ENCODE measurements at regions not wholly inside any gene's neighbourhood (a gene's known extent, or its start where the extent isn't known, plus 50 kb on each side); places are given as distances from the start of the nearest gene placed in this dataset.

DNA sequence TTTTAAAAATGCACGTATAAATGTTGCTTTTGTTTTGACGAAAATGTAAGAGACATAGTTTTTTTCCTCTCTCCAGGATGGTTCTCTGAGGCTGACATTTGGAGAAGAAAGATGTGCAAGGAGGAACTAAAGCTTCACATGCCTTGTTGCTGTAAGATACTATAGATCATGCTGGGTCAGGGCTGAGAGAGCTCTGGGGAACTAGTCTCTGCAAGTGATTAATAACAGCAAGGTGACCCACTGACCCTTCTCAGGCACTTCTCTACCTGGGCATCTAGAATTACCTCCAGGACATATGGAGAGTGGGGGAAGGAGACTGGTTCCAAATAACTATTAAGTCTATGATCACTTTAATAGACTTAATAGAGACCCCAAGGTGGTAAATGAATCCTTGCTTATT is 246.0 kb downstream of the KBTBD8 start:
- DNase-seq (no peak), ATAC-seq (ENCODE audit: low read depth) (no peak)
- TF ChIP-seq, protein P1, sequence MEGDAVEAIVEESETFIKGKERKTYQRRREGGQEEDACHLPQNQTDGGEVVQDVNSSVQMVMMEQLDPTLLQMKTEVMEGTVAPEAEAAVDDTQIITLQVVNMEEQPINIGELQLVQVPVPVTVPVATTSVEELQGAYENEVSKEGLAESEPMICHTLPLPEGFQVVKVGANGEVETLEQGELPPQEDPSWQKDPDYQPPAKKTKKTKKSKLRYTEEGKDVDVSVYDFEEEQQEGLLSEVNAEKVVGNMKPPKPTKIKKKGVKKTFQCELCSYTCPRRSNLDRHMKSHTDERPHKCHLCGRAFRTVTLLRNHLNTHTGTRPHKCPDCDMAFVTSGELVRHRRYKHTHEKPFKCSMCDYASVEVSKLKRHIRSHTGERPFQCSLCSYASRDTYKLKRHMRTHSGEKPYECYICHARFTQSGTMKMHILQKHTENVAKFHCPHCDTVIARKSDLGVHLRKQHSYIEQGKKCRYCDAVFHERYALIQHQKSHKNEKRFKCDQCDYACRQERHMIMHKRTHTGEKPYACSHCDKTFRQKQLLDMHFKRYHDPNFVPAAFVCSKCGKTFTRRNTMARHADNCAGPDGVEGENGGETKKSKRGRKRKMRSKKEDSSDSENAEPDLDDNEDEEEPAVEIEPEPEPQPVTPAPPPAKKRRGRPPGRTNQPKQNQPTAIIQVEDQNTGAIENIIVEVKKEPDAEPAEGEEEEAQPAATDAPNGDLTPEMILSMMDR (IDR thresholded peaks at IDR 0.05) = no peak
- 83% methylated on average over 1 of the region's 2 CpGs for WGBS (ENCODE audit: insufficient coverage)
- Mint-ChIP-seq H3K9me3 (ENCODE audit: insufficient read depth) (no peaks in the 10 kb centered on the region), H3K4me3 (no peak overlapping the region), H3K27ac (no peak overlapping the region), H3K27me3 (no peaks in the 10 kb centered on the region), H3K4me1 (no peaks in the 10 kb centered on the region)
- no peaks in the 10 kb centered on the region for H3K36me3 ChIP-seq (replicated peaks in 1 of 2; ENCODE audit: control extremely low read depth in 1 of 2, control insufficient read depth in 1 of 2, extremely low read depth in 1 of 2, insufficient read depth in 2 of 2, low read length in 1 of 2)
- POLR2A ChIA-PET = no interaction called here
- CTCF ChIA-PET = no interaction called here
- no peak overlapping the region for H3K4me3 ChIP-seq (ENCODE audit: control extremely low read depth in 1 of 5, extremely low read depth in 1 of 5, insufficient read depth in 1 of 5, low read depth in 2 of 5, low read length in 4 of 5)
- no peak overlapping the region for H3K4me2 ChIP-seq (replicated peaks; ENCODE audit: low read depth, low read length, poor library complexity, severe bottlenecking)
- H3K27me3 ChIP-seq (replicated peaks in 1 of 4; ENCODE audit: control extremely low read depth in 1 of 4, control insufficient read depth in 3 of 4, insufficient read depth in 4 of 4, low read length in 3 of 4) = no peaks in the 10 kb centered on the region
- H3K79me2 ChIP-seq (ENCODE audit: control insufficient read depth, insufficient read depth, low read length) = no peaks in the 10 kb centered on the region
- H3K27ac ChIP-seq (ENCODE audit: low read length in 2 of 2) = no peak overlapping the region
- no peaks in the 10 kb centered on the region for H4K20me1 ChIP-seq (ENCODE audit: control insufficient read depth, insufficient read depth, low read length, poor library complexity, severe bottlenecking)
- no peaks in the 10 kb centered on the region for H3K9me3 ChIP-seq (ENCODE audit: control extremely low read depth in 1 of 3, control insufficient read depth in 2 of 3, insufficient read depth in 1 of 3, low read length in 2 of 3)
- H3K4me1 ChIP-seq (ENCODE audit: control insufficient read depth in 2 of 2, insufficient read depth in 2 of 2, low read length in 2 of 2) = no peaks in the 10 kb centered on the region
- intact Hi-C loops (cut with micrococcal nuclease) = no loop called here
- no peak overlapping the region for H2AFZ ChIP-seq (ENCODE audit: insufficient read depth, low read depth, low read length, poor library complexity, severe bottlenecking)
- H3K9ac ChIP-seq (ENCODE audit: low read length) = no peak overlapping the region

DNA sequence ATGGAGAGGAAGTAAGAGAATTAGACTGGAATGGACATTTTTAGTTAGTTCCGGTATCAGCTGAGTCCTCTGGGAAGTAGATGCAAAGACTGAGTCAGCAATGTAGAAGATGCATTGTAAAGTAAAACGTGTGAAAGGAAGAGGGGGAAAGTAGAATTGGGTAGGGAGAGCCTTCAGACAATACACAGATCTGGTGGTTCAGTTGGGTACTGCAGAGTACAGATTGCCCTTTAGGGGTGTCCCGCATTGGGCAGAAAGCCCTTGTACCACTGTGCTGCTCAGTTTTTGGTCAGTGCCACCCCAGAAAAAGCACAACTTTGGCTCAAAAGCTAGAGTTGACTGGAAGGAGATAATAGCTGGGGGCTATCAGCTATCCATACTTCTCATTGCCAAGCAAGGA is 247.4 kb downstream of the KBTBD8 start:
- ChIA-PET POLR2A (no interaction called here), CTCF (no interaction called here)
- H3K4me3 Mint-ChIP-seq = no peak overlapping the region
- Histone ChIP-seq H3K4me1 (ENCODE audit: control insufficient read depth in 2 of 2, insufficient read depth in 2 of 2, low read length in 2 of 2) (no peaks in the 10 kb centered on the region), H3K9me3 (ENCODE audit: control extremely low read depth in 1 of 3, control insufficient read depth in 2 of 3, insufficient read depth in 1 of 3, low read length in 2 of 3) (no peaks in the 10 kb centered on the region), H2AFZ (ENCODE audit: insufficient read depth, low read depth, low read length, poor library complexity, severe bottlenecking) (no peak overlapping the region), H3K79me2 (ENCODE audit: control insufficient read depth, insufficient read depth, low read length) (no peaks in the 10 kb centered on the region), H4K20me1 (ENCODE audit: control insufficient read depth, insufficient read depth, low read length, poor library complexity, severe bottlenecking) (no peaks in the 10 kb centered on the region), H3K27ac (ENCODE audit: low read length in 2 of 2) (no peak overlapping the region), H3K9ac (ENCODE audit: low read length) (no peak overlapping the region), H3K4me2 (replicated peaks; ENCODE audit: low read depth, low read length, poor library complexity, severe bottlenecking) (no peak overlapping the region), H3K4me3 (ENCODE audit: control extremely low read depth in 1 of 5, extremely low read depth in 1 of 5, insufficient read depth in 1 of 5, low read depth in 2 of 5, low read length in 4 of 5) (no peak overlapping the region), H3K36me3 (replicated peaks in 1 of 2; ENCODE audit: control extremely low read depth in 1 of 2, control insufficient read depth in 1 of 2, extremely low read depth in 1 of 2, insufficient read depth in 2 of 2, low read length in 1 of 2) (no peaks in the 10 kb centered on the region), H3K27me3 (replicated peaks in 1 of 4; ENCODE audit: control extremely low read depth in 1 of 4, control insufficient read depth in 3 of 4, insufficient read depth in 4 of 4, low read length in 3 of 4) (no peaks in the 10 kb centered on the region)
- no peaks in the 10 kb centered on the region for H3K9me3 Mint-ChIP-seq (ENCODE audit: insufficient read depth)
- H3K27me3 Mint-ChIP-seq = no peaks in the 10 kb centered on the region
- no peaks in the 10 kb centered on the region for H3K4me1 Mint-ChIP-seq
- H3K27ac Mint-ChIP-seq = no peak overlapping the region
- intact Hi-C loops (cut with micrococcal nuclease) = no loop called here
- DNase-seq = no peak
- no peak for TF ChIP-seq EZH2 (IDR thresholded peaks at IDR 0.05; ENCODE audit: borderline replicate concordance, insufficient read depth, low read depth, low read length, poor library complexity, severe bottlenecking)
- TF ChIP-seq, protein P1 (IDR thresholded peaks at IDR 0.05) = no peak
- WGBS (ENCODE audit: insufficient coverage) = 77% methylated on average over 2 of the region's 3 CpGs
- ATAC-seq (ENCODE audit: low read depth) = no peak
